NCI-H524 (cell line): ENCODE measurements at regions not wholly inside any gene's neighbourhood (a gene's known extent, or its start where the extent isn't known, plus 50 kb on each side); places are given as distances from the start of the nearest gene placed in this dataset.

Experiments used
- DNase-seq, 2 experiments: peaks; one replicate each; lab custom pipeline; 2025; lab: John Stamatoyannopoulos, UW

DNA sequence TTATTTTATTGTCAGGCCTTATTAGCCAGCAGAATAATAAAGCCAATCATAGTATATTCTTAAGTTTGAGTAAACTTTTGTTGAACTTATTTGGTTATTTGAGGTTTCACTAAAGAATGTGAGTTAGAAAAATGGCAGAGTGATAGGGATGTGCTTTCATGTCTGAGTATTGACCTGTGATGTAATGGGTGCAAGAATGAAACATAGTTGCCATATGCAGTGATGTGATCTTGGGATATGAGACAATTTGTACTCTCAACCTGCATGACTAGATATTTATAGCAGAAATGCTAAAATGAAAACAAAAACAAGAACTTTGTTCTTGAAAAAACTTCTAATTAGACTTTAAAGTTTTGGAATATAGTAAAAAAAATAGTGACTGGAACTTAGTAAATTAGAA lies 97.9 kb downstream of the DISP1 start:
- DNase-seq: no peak

GRCh38 chr1:222914861-222915632 lies 100.2 kb downstream of the DISP1 start:
- DNase-seq: no peak

GRCh38 chr1:222916100-222916499 lies 101.3 kb downstream of the DISP1 start:
- no peak for DNase-seq

DNA sequence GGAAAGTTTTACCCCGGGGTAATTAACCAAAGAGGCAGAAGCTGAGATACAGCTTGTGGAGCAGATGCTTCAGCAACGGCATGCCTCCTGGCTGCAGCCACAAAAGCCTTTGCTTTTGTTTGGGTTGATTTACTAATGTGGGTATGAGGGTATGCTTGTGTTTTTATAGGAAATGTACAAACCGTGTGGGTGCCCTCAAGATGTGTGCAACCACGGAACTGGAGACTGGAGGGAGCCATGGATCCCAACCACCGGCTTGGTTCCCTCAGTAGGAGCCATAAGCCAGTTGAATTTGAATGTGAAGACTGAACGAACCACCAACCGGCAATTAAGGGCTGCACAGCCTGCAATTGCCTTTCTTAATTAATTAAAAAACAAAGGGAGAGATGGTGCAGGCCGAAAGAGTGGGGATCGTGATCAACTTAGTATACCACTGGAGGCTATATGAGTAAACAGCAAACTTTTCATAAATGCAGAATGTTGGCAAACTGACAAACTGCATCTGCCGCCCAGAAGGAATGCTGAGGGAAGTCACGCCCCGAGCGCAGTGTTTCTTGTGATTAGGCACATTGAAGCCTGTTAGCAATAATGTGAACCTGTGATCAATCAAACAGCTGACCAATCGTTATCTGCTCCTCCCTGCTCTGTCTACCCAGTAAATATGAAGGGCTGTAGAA lies 104.1 kb downstream of the DISP1 start:
- DNase-seq: no peak

GRCh38 chr1:222919478-222919865 lies 104.6 kb downstream of the DISP1 start:
- no peak for DNase-seq

- DNase-seq: no peak
Measured at GRCh38 chr1:222920169-222920568, 105.3 kb downstream of the DISP1 start.

GRCh38 chr1:222921945-222922344 lies 107.1 kb downstream of the DISP1 start:
- DNase-seq: no peak

- no peak for DNase-seq
Measured at GRCh38 chr1:222923506-222923905, 108.7 kb downstream of the DISP1 start.

DNA sequence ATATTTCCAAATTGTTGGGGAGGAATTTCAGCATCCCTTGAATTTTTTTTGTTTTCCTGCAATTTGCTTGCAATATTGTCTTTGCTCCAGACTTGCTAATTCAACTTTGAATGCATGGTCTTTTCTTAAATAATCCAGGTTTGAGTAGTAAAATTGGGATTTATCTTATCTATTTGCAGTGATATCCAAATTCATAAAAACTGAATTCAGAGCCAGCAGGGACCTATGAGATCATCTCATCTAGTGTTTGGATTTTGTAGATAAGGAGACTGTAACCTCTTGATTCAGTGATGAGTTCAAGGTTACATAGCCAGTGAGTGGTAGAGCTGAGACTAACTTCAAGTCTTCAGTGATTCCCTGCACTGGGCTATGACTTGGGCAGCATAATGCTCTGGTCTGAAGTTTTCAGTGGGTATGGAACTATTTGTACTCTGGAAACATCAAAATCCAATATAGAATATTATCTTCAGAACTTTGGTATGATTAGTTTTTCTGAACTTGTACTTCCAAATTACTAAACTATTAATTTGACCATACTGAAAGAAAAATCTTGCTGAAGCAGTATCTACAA lies 109.4 kb downstream of the DISP1 start:
- no peak for DNase-seq

DNA sequence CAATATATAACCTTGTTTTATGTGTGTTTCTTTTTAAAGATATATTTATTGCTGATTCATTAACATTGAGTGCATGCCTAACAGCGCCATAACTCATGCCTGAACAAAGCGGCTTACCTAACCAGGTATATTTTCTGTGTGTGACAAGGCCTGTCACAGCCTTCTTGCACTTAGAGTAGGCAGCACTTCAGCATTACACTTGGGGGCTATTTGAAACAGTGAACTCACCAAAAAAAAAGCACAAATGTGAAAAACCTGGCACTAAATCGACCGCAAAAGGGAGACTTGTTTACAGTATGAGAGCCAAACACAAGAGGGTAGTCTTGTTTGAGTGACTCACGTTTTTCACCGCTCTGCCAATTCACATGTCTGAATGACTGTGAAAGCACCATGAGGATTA lies 111.7 kb downstream of the DISP1 start:
- DNase-seq: no peak

- DNase-seq: no peak
Measured at GRCh38 chr1:222927031-222927430, 112.2 kb downstream of the DISP1 start.

- DNase-seq: peak; percentile 57 to 87
Measured at GRCh38 chr1:222928212-222928611, 113.4 kb downstream of the DISP1 start.

- DNase-seq: no peak
Measured at GRCh38 chr1:222930070-222930469, 115.2 kb downstream of the DISP1 start.

GRCh38 chr1:222931023-222931422 lies 116.2 kb downstream of the DISP1 start:
- no peak for DNase-seq

DNA sequence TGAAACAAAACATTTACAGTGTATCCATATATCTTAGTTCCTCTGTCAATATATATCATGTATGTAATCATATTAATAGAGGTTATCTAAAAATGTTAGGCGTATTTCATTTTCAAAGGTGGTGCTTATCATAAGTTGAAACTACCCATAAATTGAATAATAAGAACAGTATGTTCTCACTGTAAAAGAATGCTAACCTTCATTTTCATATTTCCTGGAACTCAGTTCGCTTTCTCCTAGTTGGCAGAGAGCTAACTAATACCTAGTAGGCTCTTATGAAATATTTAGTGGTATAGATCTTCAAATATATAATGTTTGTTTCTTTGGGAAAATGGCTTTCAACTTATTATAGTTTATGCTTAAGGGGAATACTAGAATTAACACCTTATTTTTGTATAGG lies 118.4 kb downstream of the DISP1 start:
- no peak for DNase-seq

DNA sequence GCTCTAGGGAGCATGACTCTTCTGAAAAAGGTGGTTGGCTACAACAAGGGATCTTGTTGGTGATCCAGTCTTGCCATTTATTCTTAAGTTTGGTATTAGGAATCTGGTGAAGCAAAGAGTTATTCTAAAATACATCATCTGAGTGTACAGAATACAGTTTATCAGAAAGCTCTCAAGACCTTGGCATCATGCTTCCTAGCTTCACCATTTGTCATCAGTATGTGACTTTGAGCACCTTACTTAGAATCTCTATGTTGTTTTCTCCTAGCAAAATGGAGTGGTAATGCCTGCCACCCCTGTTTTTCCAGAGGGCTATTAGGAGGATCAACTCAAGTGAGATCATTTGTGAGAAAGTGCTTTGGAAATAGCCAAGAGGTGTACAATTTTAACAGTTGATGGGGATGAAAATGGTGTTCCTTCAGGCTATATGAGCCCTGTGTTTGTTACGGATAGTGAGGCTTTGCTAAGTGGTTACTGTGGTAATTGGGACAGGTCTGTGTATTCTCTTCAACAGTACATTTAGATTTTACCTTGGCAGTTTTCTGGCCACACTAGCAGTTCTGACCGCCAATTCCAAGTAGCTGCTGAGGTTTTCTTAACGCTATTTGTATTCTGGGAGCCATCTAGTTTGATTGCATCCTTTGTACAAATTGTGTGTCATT lies 120.5 kb downstream of the DISP1 start:
- no peak for DNase-seq

- no peak for DNase-seq
Measured at GRCh38 chr1:222936042-222936441, 121.2 kb downstream of the DISP1 start.

- no peak for DNase-seq
Measured at GRCh38 chr1:222938986-222939385, 124.1 kb downstream of the DISP1 start.

- DNase-seq: no peak
Measured at GRCh38 chr1:222940095-222940494, 125.3 kb downstream of the DISP1 start.

- no peak for DNase-seq
Measured at GRCh38 chr1:222940906-222941305, 126.1 kb downstream of the DISP1 start.

- no peak for DNase-seq
Measured at GRCh38 chr1:222941425-222941824, 126.6 kb downstream of the DISP1 start.

- no peak for DNase-seq
Measured at GRCh38 chr1:222946436-222946835, 131.6 kb downstream of the DISP1 start.

GRCh38 chr1:222948079-222948478 lies 133.2 kb downstream of the DISP1 start:
- DNase-seq: no peak
